HG03108 (cell line): ENCODE measurements at regions not wholly inside any gene's neighbourhood (a gene's known extent, or its start where the extent isn't known, plus 50 kb on each side); places are given as distances from the start of the nearest gene placed in this dataset.
A peak's percentile ranks its signal among the peaks of the same experiment; 100 is the strongest.

Source experiments
- ATAC-seq: cut with Tn5 transposase; IDR thresholded peaks from one replicate; pipeline ENCODE4 v1.9.1; 2021; ENCODE audit warnings: moderate library complexity; ENCODE audit not compliant: unreplicated experiment

GRCh38 chr2:180481998-180482397 lies 474.9 kb upstream of the CWC22 start:
- ATAC-seq: no peak

DNA sequence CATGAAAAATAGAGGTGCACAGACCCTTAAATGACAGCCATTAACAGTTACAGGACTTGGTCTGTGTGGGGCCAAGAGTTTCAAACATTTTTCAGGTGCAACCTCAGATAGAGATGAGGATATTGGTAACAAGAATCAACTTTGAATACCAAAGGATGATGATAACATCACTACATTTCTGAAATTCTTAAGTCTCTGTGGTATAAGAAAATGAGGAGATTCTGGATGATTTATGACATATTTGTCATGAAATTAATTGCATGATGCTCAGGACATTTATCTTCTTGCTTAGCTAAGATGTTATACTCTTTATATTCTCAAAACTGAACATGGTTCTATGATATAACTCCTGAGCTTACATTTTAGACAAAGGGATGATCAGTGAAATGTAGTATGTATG lies 471.8 kb upstream of the CWC22 start:
- ATAC-seq: no peak

- ATAC-seq: no peak
These were observed 467.6 kb upstream of the CWC22 start for GRCh38 chr2:180474716-180475115.

DNA sequence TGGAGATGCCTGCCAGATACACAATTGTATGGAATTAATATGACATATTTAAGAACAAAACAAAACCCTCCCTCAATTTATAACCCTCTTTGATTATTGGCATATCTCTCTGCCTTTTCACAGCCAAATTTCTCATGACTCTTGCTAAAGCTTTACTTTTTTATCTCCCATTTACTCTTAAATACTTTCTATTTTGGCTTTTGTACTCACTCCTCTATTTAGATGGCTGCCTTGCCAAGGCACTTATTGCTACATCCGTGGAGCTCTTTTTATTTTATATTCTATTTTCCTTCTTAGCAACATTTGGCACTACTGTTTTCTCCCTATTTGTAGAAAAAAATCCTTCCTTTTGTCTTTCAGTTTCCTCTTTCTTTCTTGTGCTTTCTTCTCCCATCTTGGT lies 466.4 kb upstream of the CWC22 start:
- no peak for ATAC-seq

DNA sequence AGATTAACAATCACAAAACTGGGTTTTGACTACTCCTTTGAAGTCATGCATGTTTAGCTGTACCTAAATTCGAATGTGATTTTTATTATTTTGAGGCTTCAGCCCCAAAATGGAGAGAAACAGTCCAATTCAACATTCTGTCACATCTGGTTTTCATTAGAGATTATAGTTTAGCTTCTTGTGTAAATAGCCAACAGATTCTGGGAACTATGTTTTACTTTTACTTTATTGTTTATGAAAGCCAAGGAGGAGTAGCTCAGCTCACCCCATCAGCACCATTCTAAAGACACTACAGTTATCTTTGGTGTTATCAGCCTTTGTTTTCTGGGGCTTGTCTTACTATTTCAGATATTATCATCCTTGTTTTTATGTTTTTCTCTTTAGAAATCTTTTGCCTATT lies 465.0 kb upstream of the CWC22 start:
- no peak for ATAC-seq

- no peak for ATAC-seq
These were observed 456.5 kb upstream of the CWC22 start for GRCh38 chr2:180463608-180464007.

DNA sequence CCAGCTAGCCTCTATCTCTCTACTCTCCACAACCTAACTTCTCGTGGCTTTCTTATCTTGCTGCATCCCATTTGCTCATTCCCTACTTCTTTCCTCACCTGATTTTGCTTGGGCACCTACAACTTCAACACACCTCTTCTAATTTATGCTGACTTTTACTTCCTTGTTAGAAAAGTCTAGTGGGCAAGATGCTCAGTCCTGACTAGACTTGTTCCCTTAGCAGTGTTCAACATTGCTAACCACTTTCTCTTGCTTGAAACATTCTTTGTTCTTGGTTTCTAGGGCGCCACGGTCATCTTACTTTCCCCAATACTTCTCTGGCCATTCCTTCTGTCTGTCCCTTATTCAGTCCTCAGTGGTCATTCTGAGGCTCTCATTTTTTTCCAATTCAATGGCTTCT lies 454.7 kb upstream of the CWC22 start:
- no peak for ATAC-seq

DNA sequence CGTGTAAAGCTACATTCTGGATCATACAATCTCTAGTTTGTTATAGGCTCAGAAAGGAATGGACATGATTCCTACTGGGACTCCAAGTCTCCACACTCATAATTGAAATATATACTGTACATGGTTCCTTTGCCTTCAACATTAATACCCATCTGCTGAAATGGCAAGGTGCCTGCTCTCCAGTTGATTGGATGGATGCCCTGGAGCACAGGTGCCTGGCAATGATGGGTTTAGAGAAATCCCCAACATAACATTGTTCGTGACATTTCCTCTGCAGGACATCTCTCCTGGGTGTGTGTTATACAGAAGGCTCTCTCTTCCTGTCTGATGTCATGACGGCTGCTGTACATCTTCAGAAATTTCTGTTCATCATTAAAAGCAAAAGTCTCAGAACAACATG lies 449.7 kb upstream of the CWC22 start:
- ATAC-seq: no peak

- no peak for ATAC-seq
These were observed 443.7 kb upstream of the CWC22 start for GRCh38 chr2:180450841-180451240.

GRCh38 chr2:180449171-180449915 lies 442.2 kb upstream of the CWC22 start:
- ATAC-seq: no peak

DNA sequence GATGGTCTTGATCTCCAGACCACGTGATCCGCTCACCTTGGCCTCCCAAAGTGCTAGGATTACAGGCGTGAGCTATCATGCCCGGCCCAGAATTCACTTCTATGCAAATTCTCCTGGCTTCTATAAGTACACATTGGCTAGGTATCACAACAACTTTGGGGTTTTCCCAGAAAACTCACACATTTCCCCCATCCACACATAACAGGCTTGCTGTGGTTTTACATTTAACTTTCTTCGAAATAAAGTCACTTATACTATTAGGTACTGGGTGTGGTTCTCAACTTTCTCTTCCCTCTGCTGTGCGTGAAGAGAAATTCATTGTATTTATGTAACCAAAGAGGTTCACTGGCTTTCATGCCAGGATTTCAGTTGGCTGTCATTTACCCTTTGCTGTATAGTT lies 439.4 kb upstream of the CWC22 start:
- ATAC-seq: no peak

GRCh38 chr2:180443888-180444287 lies 436.8 kb upstream of the CWC22 start:
- no peak for ATAC-seq

DNA sequence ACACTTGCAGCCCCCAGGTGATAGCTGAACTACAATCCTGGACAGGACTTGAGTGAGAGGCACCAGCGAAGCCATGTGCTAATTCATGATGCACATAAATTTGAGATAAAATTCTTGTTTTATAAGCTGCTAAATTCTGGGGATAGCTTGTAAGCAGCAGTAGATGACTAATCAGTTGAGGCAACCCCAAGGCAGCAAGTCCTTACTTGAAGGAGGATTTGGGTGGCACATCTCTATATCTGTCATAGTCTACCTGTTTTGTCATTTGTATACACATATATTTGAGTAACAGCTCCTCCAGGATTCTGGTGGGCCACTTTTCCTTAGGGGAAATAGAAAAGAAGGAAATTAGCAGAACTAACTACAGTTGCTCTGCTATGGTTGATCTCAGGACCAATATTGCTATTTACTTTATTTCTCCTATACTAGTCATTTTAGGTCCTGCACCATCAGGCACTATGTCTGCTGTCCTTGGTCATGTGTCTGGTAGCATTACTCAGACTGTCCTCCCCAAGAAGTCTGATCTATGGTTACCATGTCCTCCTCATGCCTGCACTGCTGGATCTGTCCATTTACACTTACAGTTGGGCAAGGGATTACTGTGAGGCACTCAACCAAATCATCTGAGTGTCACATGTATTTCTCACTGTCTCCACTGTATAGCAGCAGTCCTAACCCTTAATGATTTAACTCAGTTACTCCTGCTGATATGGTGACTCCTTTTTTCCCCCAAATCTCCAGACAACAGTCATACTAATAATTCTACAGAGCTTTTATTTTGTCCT lies 436.0 kb upstream of the CWC22 start:
- ATAC-seq: no peak

- no peak for ATAC-seq
These were observed 412.1 kb upstream of the CWC22 start for GRCh38 chr2:180419212-180419611.

DNA sequence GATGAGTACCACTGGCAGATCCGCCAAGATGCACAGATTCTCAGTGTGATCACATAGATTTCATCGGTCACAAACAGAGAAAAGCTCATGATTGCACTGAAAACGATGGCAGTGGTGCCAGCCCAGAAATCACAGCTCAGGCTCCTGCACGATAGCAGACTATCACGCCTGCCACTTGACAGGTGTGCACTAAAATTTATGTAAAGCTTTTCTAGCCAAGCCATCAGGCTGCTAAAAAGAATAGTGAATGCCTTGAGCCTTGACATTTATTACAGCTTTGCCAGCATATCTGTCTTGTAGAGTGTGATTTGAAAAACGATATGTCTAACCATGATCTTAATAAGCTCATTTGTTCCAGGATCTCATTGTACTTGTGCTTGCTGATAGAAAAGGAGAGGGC lies 409.5 kb upstream of the CWC22 start:
- no peak for ATAC-seq

GRCh38 chr2:180413336-180413735 lies 406.2 kb upstream of the CWC22 start:
- no peak for ATAC-seq

- ATAC-seq: no peak
These were observed 405.1 kb upstream of the CWC22 start for GRCh38 chr2:180412219-180412618.

DNA sequence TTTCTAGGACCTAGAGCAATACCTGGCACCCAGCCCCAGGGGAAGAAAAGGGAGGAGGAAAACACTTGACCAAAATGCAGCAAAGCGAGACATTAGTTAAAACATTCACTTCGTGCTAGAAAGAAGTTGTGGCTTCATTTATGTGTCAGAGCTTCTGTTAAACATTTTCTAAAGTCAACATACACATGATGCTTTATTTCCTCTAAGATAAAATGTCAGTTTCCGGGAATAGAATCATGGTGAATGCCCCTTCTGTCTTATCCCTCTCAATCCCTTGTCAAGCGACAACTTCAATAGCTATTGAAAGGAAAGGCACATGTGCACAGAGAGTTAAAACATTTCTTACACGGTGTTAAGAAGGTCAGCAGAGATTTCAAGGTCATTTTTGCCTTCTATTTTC lies 404.6 kb upstream of the CWC22 start:
- peak; percentile 87 for ATAC-seq

DNA sequence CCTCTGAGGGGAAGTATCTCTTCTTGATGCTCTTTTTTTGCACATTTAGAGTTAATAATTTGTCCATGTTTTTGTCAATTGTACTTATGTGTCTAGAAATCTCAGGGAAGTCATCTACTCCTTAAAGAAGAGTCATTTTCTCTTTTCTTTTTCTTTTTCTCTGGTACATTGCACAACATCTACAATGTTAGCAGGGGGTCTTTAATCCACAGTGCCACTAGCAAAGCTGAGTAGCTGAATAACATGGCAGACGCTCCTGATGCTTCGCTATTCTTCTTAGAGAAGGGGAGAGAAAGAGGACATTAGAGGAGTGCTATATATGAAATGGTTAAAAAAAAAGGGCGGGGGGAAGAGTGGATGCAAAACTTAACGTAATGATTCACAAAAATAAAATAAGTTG lies 399.6 kb upstream of the CWC22 start:
- no peak for ATAC-seq

DNA sequence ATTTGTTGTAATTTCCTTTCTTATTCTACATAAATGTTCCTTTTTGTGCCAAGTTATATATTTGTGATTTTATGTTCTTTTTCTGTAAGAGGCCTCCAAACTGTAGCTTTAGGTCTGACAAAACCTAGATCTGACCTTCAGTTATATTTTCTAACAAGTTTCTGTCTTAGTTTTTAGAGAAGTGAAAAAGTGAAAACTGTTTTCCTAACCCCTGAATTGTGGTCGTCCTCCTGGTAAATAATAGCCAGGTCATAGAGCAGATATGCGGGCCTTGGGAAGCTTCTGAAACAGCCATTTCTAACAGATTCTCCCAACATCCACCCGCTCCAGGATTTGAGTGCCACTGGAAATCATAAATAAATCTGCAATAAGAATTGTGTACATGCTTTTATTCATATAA lies 398.4 kb upstream of the CWC22 start:
- no peak for ATAC-seq

DNA sequence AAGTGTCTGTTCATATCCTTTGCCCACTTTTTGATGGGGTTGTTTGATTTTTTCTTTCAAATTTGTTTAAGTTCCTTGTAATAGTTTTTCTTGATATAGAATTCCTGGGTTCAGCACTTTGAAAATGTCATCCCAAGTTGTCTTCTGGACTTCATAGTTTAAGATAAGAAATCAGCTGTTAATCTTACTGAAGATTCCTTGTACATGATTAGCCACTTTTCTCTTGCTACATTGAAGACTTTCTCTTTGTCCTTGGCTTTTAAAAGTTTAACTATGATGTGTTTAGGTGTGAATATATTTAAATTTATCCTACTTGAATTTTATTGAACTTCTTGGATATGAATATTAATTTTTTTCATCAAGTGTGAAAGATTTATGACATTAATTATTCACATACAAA lies 387.2 kb upstream of the CWC22 start:
- ATAC-seq: no peak

DNA sequence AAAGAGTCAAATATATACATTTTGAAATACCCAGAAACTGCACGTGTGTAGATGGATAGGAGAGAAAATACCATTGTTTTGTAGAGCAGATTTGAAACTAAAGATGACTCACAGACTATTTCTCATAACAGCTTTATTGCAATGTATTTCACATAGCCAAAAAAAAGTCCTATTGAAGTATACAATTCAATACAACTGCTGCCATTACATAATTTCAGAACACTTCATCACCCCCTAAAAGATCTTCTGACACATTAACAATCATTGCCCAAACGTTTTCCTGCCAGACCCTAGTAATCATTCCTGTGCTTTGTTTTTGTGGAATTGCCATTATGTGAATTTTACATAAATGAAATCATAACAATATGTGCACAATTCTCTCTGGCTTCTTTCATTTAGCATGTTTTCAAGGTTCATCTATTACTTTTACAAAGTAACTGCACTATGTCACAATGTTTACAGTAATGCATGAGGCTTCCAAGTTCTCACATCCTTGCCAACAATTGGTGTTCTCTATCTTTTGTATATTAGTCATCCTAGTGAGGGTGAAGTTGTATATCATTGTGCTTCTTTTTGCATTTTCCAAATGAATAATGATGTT lies 378.6 kb upstream of the CWC22 start:
- no peak for ATAC-seq
